GM10266 (cell line): ENCODE measurements at regions not wholly inside any gene's neighbourhood (a gene's known extent, or its start where the extent isn't known, plus 50 kb on each side); places are given as distances from the start of the nearest gene placed in this dataset.

Experiments
- DNase-seq: peaks from one replicate; pipeline ENCODE4 v3.0.0; 2012; ENCODE audit errors: extremely low spot score
- CTCF ChIP-seq: IDR thresholded peaks from 2 replicates; pipeline ENCODE4 v1.5.1; 2012; ENCODE audit warnings: mild to moderate bottlenecking, low read depth; ENCODE audit not compliant: control insufficient read depth, insufficient read depth; ENCODE audit errors: missing control alignments

- no peak for DNase-seq
- TF ChIP-seq CTCF: no peak
Observed at GRCh38 chr21:16192902-16193301, 463.1 kb downstream of the USP25 start.

- no peak for DNase-seq
- no peak for TF ChIP-seq CTCF
Observed at GRCh38 chr21:16193496-16194094, 463.8 kb downstream of the USP25 start.

- DNase-seq: peak; percentile 13
- no peak for TF ChIP-seq CTCF
Observed at GRCh38 chr21:16194095-16194787, 464.5 kb downstream of the USP25 start.

GRCh38 chr21:16194788-16195537, 465.2 kb downstream of the USP25 start:
- TF ChIP-seq CTCF: no peak
- no peak for DNase-seq

- DNase-seq: no peak
- no peak for TF ChIP-seq CTCF
Observed at GRCh38 chr21:16195538-16195910, 465.7 kb downstream of the USP25 start.

- DNase-seq: no peak
- no peak for TF ChIP-seq CTCF
Observed at GRCh38 chr21:16196001-16196400, 466.2 kb downstream of the USP25 start.

GRCh38 chr21:16198546-16198945, 468.8 kb downstream of the USP25 start:
- no peak for DNase-seq
- no peak for TF ChIP-seq CTCF
